Esophagus muscularis mucosa (tissue), 4 donors: ENCODE measurements at regions not wholly inside any gene's neighbourhood (a gene's known extent, or its start where the extent isn't known, plus 50 kb on each side); places are given as distances from the start of the nearest gene placed in this dataset.
A peak's percentile ranks its signal among the peaks of the same experiment; 100 is the strongest.

Experiments used
- DNase-seq: peaks from one replicate; pipeline ENCODE4 v3.0.0-alpha.2; 2017; ENCODE audit errors: extremely low spot score
- H3K27ac ChIP-seq, 4 donors: fragments of 200-600 bp; sonication (generic); replicated peaks in 1 of 4; 1 replicate in 3 of 4; 2 replicates in 1 of 4; pipeline ENCODE4 v1.5.1; 2016 to 2019; ENCODE audit warnings: mild to moderate bottlenecking in 1 of 4
- H3K27me3 ChIP-seq, 4 donors: fragments of 200-600 bp; sonication (generic); one replicate each; pipeline versions ENCODE4 v1.5.1 to v1.6.0; 2016 to 2019
- H3K36me3 ChIP-seq, 4 donors: fragments of 200-600 bp; sonication (generic); one replicate each; pipeline ENCODE4 v1.5.1; 2016 to 2019
- H3K4me1 ChIP-seq, 4 donors: fragments of 200-600 bp; sonication (generic); one replicate each; pipeline ENCODE4 v1.5.1; 2016 to 2019
- H3K4me3 ChIP-seq, 4 donors: fragments of 200-600 bp; sonication (generic); 1 replicate in 2 of 4; 2 replicates in 2 of 4; pipeline ENCODE4 v1.5.1; 2016 to 2019; ENCODE audit warnings: mild to moderate bottlenecking in 4 of 4, moderate library complexity in 1 of 4
- H3K9me3 ChIP-seq, 4 donors: fragments of 200-600 bp; sonication (generic); 1 replicate in 3 of 4; 2 replicates in 1 of 4; pipeline ENCODE4 v1.5.1; 2016 to 2019
- EP300 ChIP-seq: sonication (generic); formaldehyde crosslinking; IDR thresholded peaks from one replicate; pipeline ENCODE4 v1.6.1; 2017; ENCODE audit warnings: antibody characterized with exemption
- POLR2A ChIP-seq: fragments of 450-650 bp; IDR thresholded peaks from one replicate; pipeline ENCODE4 v1.6.1; 2017; ENCODE audit warnings: antibody characterized with exemption, moderate library complexity, mild to moderate bottlenecking, low read depth
- POLR2AphosphoS5 ChIP-seq, 2 donors: sonication (generic); formaldehyde crosslinking; IDR thresholded peaks; one replicate each; pipeline ENCODE4 v1.6.1; 2017; ENCODE audit warnings: antibody characterized with exemption in 2 of 2
- WGBS: methylation state at CpG from one replicate; pipeline ENCODE4 v1.1.5; 2018; 5-methylcytosine and 5-hydroxymethylcytosine counted together
- intact Hi-C: fragments of 100-400 bp; cut with DNase I; formaldehyde crosslinking; loops from one replicate; pipeline ENCODE4 v1.15.1; 2023
- TF ChIP-seq, protein P1 (sequence below), 3 experiments: fragments of 200-600 bp in 2 of 3; fragments of 450-650 bp in 1 of 3; sonication (generic) in 2 of 3; IDR thresholded peaks; one replicate each; pipeline ENCODE4 v1.5.1; 2017 to 2019; ENCODE audit warnings: antibody characterized with exemption in 3 of 3, mild to moderate bottlenecking in 2 of 3, moderate library complexity in 1 of 3

- intact Hi-C loops: no loop called here
- no peak for TF ChIP-seq EP300
- TF ChIP-seq, protein P1, sequence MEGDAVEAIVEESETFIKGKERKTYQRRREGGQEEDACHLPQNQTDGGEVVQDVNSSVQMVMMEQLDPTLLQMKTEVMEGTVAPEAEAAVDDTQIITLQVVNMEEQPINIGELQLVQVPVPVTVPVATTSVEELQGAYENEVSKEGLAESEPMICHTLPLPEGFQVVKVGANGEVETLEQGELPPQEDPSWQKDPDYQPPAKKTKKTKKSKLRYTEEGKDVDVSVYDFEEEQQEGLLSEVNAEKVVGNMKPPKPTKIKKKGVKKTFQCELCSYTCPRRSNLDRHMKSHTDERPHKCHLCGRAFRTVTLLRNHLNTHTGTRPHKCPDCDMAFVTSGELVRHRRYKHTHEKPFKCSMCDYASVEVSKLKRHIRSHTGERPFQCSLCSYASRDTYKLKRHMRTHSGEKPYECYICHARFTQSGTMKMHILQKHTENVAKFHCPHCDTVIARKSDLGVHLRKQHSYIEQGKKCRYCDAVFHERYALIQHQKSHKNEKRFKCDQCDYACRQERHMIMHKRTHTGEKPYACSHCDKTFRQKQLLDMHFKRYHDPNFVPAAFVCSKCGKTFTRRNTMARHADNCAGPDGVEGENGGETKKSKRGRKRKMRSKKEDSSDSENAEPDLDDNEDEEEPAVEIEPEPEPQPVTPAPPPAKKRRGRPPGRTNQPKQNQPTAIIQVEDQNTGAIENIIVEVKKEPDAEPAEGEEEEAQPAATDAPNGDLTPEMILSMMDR (IDR thresholded peaks at IDR 0.05): no peak
- no peak for TF ChIP-seq POLR2AphosphoS5 (IDR thresholded peaks at IDR 0.05)
- TF ChIP-seq POLR2A: no peak
- Histone ChIP-seq H3K27me3 (no peaks in the 10 kb centered on the region), H3K36me3 (no peaks in the 10 kb centered on the region), H3K4me1 (no peaks in the 10 kb centered on the region), H3K9me3 (no peaks in the 10 kb centered on the region), H3K27ac (no peak overlapping the region), H3K4me3 (no peak overlapping the region)
- 95% methylated on average over 3 of the region's 3 CpGs for WGBS
- no peak for DNase-seq
Observed at GRCh38 chr5:74394528-74394915, 246.0 kb downstream of the ENC1 start.

GRCh38 chr5:74393943-74394342, 246.6 kb downstream of the ENC1 start:
- intact Hi-C loops: no loop called here
- Histone ChIP-seq H3K27ac (no peak overlapping the region), H3K27me3 (no peaks in the 10 kb centered on the region), H3K4me3 (no peak overlapping the region), H3K9me3 (no peaks in the 10 kb centered on the region), H3K4me1 (no peaks in the 10 kb centered on the region), H3K36me3 (no peaks in the 10 kb centered on the region)
- WGBS: 97% methylated on average over 3 of the region's 3 CpGs
- TF ChIP-seq POLR2AphosphoS5 (IDR thresholded peaks at IDR 0.05) (no peak), POLR2A (no peak), EP300 (no peak)
- DNase-seq: no peak

DNA sequence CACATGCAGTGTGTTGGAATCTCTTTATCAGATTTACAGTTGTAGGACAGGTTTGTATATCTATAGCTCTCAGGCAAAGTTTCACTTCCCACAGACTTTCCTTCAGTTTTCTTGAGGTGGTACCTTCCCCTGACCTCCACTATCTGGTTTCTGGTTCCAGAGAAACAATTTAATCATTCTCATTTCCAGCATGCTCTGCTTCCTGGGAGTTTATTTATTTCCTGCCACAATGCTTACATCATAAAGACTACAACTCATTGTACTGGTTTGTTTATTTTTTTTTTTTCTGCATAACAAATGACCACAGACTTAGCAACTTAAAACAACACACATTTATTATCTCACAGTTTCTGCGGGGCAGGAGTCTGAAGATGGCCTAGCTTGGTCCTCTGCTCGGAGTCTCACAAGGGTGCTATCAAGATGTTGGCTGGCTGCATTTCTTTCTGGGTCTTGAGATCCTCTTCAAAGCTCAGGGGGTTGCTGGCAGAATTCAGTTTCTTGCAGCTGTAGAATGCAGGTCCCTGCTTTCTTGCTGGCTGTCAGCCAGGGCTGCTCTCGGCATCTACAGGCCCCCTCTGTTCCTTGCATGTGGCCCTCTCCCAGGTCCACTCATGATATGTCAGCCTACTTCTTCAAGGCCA, 247.7 kb downstream of the ENC1 start:
- H3K4me3 ChIP-seq: no peak overlapping the region
- H3K27me3 ChIP-seq: no peaks in the 10 kb centered on the region
- WGBS: 80% methylated on average over 3 of the region's 3 CpGs
- TF ChIP-seq EP300 (no peak), POLR2A (no peak), POLR2AphosphoS5 (IDR thresholded peaks at IDR 0.05) (no peak)
- TF ChIP-seq, protein P1 (IDR thresholded peaks at IDR 0.05): no peak
- no peaks in the 10 kb centered on the region for H3K36me3 ChIP-seq
- H3K4me1 ChIP-seq: no peaks in the 10 kb centered on the region
- H3K27ac ChIP-seq: no peak overlapping the region
- no peaks in the 10 kb centered on the region for H3K9me3 ChIP-seq
- peak; percentile 68 for DNase-seq
- intact Hi-C loops: no loop called here

GRCh38 chr5:74391410-74391809, 249.1 kb downstream of the ENC1 start:
- intact Hi-C loops: no loop called here
- H3K27me3 ChIP-seq: no peaks in the 10 kb centered on the region
- no peak overlapping the region for H3K27ac ChIP-seq
- no peak overlapping the region for H3K4me3 ChIP-seq
- no peaks in the 10 kb centered on the region for H3K4me1 ChIP-seq
- no peaks in the 10 kb centered on the region for H3K9me3 ChIP-seq
- DNase-seq: peak; percentile 24
- no peaks in the 10 kb centered on the region for H3K36me3 ChIP-seq
- WGBS: 86% methylated on average over 3 of the region's 3 CpGs
- TF ChIP-seq POLR2AphosphoS5 (IDR thresholded peaks at IDR 0.05) (no peak), EP300 (no peak), POLR2A (no peak)
- TF ChIP-seq, protein P1 (IDR thresholded peaks at IDR 0.05): no peak

DNA sequence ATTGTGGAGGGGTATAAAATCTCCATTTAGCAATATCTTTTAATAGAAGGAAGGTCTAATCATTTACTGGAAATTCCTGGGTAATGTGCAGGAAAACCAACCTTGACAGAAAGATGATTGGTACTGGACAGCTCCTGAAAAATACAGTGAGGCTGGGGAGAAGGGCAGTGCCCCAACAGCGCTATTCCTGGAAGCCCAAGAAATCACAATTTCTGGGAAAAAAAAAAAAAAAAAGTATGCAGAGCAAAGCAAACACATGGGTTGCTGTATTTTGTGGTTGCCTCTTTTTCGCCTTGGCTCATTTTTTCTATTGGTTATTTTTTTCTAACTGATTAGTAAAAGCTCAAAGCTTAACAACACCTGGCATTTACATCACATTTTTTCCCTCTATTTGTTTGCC, 249.7 kb downstream of the ENC1 start:
- Histone ChIP-seq H3K4me3 (no peak overlapping the region), H3K36me3 (no peaks in the 10 kb centered on the region), H3K9me3 (no peaks in the 10 kb centered on the region), H3K27me3 (no peaks in the 10 kb centered on the region), H3K4me1 (no peaks in the 10 kb centered on the region), H3K27ac (no peak overlapping the region)
- intact Hi-C loops: no loop called here
- 84% methylated on average over 2 of the region's 2 CpGs for WGBS
- no peak for TF ChIP-seq POLR2A
- TF ChIP-seq, protein P1 (IDR thresholded peaks at IDR 0.05): no peak
- TF ChIP-seq EP300: no peak
- TF ChIP-seq POLR2AphosphoS5 (IDR thresholded peaks at IDR 0.05): no peak
- DNase-seq: no peak
